Keratinocyte (primary cell): ENCODE measurements at regions not wholly inside any gene's neighbourhood (a gene's known extent, or its start where the extent isn't known, plus 50 kb on each side); places are given as distances from the start of the nearest gene placed in this dataset.

Source experiments
- EZH2 ChIP-seq: IDR thresholded peaks from one replicate; pipeline ENCODE4 v1.6.1; 2012; ENCODE audit warnings: inconsistent platforms, mild to moderate bottlenecking, low read length, moderate library complexity
- TF ChIP-seq, protein P1 (sequence below), 3 experiments: IDR thresholded peaks in 1 of 3; conservative IDR thresholded peaks in 1 of 3; optimal IDR thresholded peaks in 1 of 3; 2 replicates in 2 of 3; 3 replicates in 1 of 3; pipeline versions ENCODE3 to v1.5.1; 2011; ENCODE audit warnings: low read length in 3 of 3, mild to moderate bottlenecking in 3 of 3, moderate library complexity in 2 of 3, control low read depth in 1 of 3, inconsistent platforms in 1 of 3; ENCODE audit not compliant: insufficient read depth in 2 of 3; ENCODE audit errors: extremely low read depth in 1 of 3

DNA sequence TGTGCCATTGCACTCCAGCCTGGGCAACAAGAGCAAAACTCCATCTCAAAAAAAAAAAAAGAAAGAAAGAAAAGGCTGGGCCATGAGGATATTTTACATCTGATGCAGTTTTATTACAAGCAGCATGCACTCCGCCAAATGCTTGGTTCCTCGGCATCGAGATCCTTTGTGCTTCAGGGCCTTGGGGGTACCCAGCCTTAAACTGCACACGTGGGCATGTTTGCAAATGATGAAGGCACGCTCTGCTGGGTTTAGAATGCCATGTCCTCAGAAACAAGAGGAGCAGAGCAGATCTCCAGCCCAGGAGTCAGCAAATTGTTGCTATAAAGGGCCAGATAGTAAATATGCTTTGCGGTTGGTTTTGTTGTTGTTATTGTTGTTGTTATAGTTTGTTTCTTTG, 153.2 kb downstream of the KATNIP start:
- TF ChIP-seq, protein P1, sequence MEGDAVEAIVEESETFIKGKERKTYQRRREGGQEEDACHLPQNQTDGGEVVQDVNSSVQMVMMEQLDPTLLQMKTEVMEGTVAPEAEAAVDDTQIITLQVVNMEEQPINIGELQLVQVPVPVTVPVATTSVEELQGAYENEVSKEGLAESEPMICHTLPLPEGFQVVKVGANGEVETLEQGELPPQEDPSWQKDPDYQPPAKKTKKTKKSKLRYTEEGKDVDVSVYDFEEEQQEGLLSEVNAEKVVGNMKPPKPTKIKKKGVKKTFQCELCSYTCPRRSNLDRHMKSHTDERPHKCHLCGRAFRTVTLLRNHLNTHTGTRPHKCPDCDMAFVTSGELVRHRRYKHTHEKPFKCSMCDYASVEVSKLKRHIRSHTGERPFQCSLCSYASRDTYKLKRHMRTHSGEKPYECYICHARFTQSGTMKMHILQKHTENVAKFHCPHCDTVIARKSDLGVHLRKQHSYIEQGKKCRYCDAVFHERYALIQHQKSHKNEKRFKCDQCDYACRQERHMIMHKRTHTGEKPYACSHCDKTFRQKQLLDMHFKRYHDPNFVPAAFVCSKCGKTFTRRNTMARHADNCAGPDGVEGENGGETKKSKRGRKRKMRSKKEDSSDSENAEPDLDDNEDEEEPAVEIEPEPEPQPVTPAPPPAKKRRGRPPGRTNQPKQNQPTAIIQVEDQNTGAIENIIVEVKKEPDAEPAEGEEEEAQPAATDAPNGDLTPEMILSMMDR (optimal IDR thresholded peaks at IDR 0.05 in 1 of 3, IDR thresholded peaks at IDR 0.05 in 1 of 3, conservative IDR thresholded peaks at IDR 0.05 in 1 of 3; ENCODE audit: extremely low read depth in 1 of 3, insufficient read depth in 2 of 3, low read length in 3 of 3) = no peak
- no peak for TF ChIP-seq EZH2
